GM10248 (cell line): ENCODE measurements at regions not wholly inside any gene's neighbourhood (a gene's known extent, or its start where the extent isn't known, plus 50 kb on each side); places are given as distances from the start of the nearest gene placed in this dataset.

Experiments used
- CTCF ChIA-PET: fragments of 300-600 bp; sonication (Branson Sonifier 250); formaldehyde crosslinking; extraction: SDS; loops from one replicate; lab custom pipeline; 2021; ENCODE audit warnings: antibody characterized with exemption; lab: Yijun Ruan, JAX
- POLR2A ChIA-PET: fragments of 350-650 bp; sonication (Branson Sonifier 250); formaldehyde crosslinking; extraction: SDS; loops from one replicate; lab custom pipeline; 2020; ENCODE audit warnings: antibody characterized with exemption; lab: Yijun Ruan, JAX
- DNase-seq: peaks from one replicate; pipeline ENCODE4 v3.0.0; 2012; ENCODE audit errors: extremely low spot score
- CTCF ChIP-seq: IDR thresholded peaks from 2 replicates; pipeline ENCODE4 v1.5.1; 2012; ENCODE audit warnings: mild to moderate bottlenecking, low read depth; ENCODE audit errors: extremely low read depth, missing control alignments, control extremely low read depth

- CTCF ChIA-PET = no interaction called here
Measured at GRCh38 chr6:170082067-170082466, 208.8 kb downstream of the DLL1 start.

GRCh38 chr6:170081556-170081955 is 209.3 kb downstream of the DLL1 start:
- ChIA-PET POLR2A (no interaction called here), CTCF (no interaction called here)
- no peak for TF ChIP-seq CTCF
- no peak for DNase-seq

More at GRCh38 chr6:170082067-170082466, 208.8 kb downstream of the DLL1 start:
- no peak for DNase-seq
- TF ChIP-seq CTCF = no peak
- POLR2A ChIA-PET = no interaction called here

- ChIA-PET CTCF (no interaction called here), POLR2A (no interaction called here)
- no peak for TF ChIP-seq CTCF
- no peak for DNase-seq
Measured at GRCh38 chr6:170080828-170081371, 210.0 kb downstream of the DLL1 start.

GRCh38 chr6:170080169-170080827 is 210.6 kb downstream of the DLL1 start:
- no peak for DNase-seq
- ChIA-PET POLR2A (no interaction called here), CTCF (no interaction called here)
- TF ChIP-seq CTCF = no peak

- POLR2A ChIA-PET = no interaction called here
- no peak for DNase-seq
- CTCF ChIA-PET = no interaction called here
- TF ChIP-seq CTCF = no peak
Measured at GRCh38 chr6:170076466-170077165, 214.3 kb downstream of the DLL1 start.

GRCh38 chr6:170075659-170076223 is 215.1 kb downstream of the DLL1 start:
- POLR2A ChIA-PET = no interaction called here
- no peak for TF ChIP-seq CTCF
- DNase-seq = no peak
- CTCF ChIA-PET = no interaction called here
